ENCODE measurements at regions not wholly inside any gene's neighbourhood (a gene's known extent, or its start where the extent isn't known, plus 50 kb on each side); places are given as distances from the start of the nearest gene placed in this dataset.

- WGBS (ENCODE audit: low lambda C conversion rate, missing lambda C conversion rate): 94% methylated on average over 1 of the region's 1 CpG
- H2AFZ ChIP-seq: no peak overlapping the region
- TF ChIP-seq EZH2 (IDR thresholded peaks at IDR 0.05; ENCODE audit: borderline replicate concordance) (no peak), EZH2phosphoT487 (IDR thresholded peaks at IDR 0.05; ENCODE audit: low read depth, severe bottlenecking, unreplicated experiment) (no peak), CTCF (IDR thresholded peaks at IDR 0.05; ENCODE audit: poor library complexity) (no peak)
These were observed 134.5 kb upstream of the EXOC2 start for GRCh38 chr6:827431-827830.

GRCh38 chr6:819122-819521, 126.2 kb upstream of the EXOC2 start:
- TF ChIP-seq EZH2 (IDR thresholded peaks at IDR 0.05; ENCODE audit: borderline replicate concordance) (no peak), CTCF (IDR thresholded peaks at IDR 0.05; ENCODE audit: poor library complexity) (no peak), EZH2phosphoT487 (IDR thresholded peaks at IDR 0.05; ENCODE audit: low read depth, severe bottlenecking, unreplicated experiment) (no peak)
- H3K27ac ChIP-seq: peak overlapping the region; percentile 7

More at GRCh38 chr6:827431-827830, 134.5 kb upstream of the EXOC2 start:
- no peak overlapping the region for H3K27ac ChIP-seq
- no peak overlapping the region for H3K4me3 ChIP-seq
- H3K4me1 ChIP-seq (ENCODE audit: insufficient read depth): no peaks in the 10 kb centered on the region
- H3K27me3 ChIP-seq: no peaks in the 10 kb centered on the region
- H3K36me3 ChIP-seq (replicated peaks; ENCODE audit: insufficient read depth, low read depth): no peaks in the 10 kb centered on the region
- no peak for DNase-seq (ENCODE audit: low spot score)
- no peak overlapping the region for H3K4me2 ChIP-seq
- H3K9me2 ChIP-seq (replicated peaks; ENCODE audit: insufficient read depth): no peaks in the 10 kb centered on the region
- H4K20me1 ChIP-seq (ENCODE audit: insufficient read depth, poor library complexity, severe bottlenecking): no peaks in the 10 kb centered on the region
- H3K9me3 ChIP-seq (ENCODE audit: low read depth): no peaks in the 10 kb centered on the region
- H3K79me2 ChIP-seq: no peaks in the 10 kb centered on the region

GRCh38 chr6:818196-818595, 125.3 kb upstream of the EXOC2 start:
- peak overlapping the region; percentile 7 for H3K27ac ChIP-seq

More at GRCh38 chr6:819122-819521, 126.2 kb upstream of the EXOC2 start:
- WGBS (ENCODE audit: low lambda C conversion rate, missing lambda C conversion rate): 71% methylated on average over 5 of the region's 5 CpGs
- Histone ChIP-seq H2AFZ (no peak overlapping the region), H3K4me1 (ENCODE audit: insufficient read depth) (peaks cover 8% of the 10 kb centered on the region), H3K4me2 (no peak overlapping the region), H4K20me1 (ENCODE audit: insufficient read depth, poor library complexity, severe bottlenecking) (no peaks in the 10 kb centered on the region), H3K4me3 (no peak overlapping the region), H3K36me3 (replicated peaks; ENCODE audit: insufficient read depth, low read depth) (no peaks in the 10 kb centered on the region), H3K79me2 (no peaks in the 10 kb centered on the region), H3K27me3 (no peaks in the 10 kb centered on the region), H3K9me3 (ENCODE audit: low read depth) (no peaks in the 10 kb centered on the region), H3K9me2 (replicated peaks; ENCODE audit: insufficient read depth) (no peaks in the 10 kb centered on the region)
- peak; percentile 31 for DNase-seq (ENCODE audit: low spot score)

More at GRCh38 chr6:818196-818595, 125.3 kb upstream of the EXOC2 start:
- Histone ChIP-seq H4K20me1 (ENCODE audit: insufficient read depth, poor library complexity, severe bottlenecking) (no peaks in the 10 kb centered on the region), H3K9me3 (ENCODE audit: low read depth) (no peaks in the 10 kb centered on the region), H3K27me3 (no peaks in the 10 kb centered on the region), H2AFZ (no peak overlapping the region), H3K4me2 (no peak overlapping the region), H3K9me2 (replicated peaks; ENCODE audit: insufficient read depth) (no peaks in the 10 kb centered on the region), H3K79me2 (no peaks in the 10 kb centered on the region), H3K4me1 (ENCODE audit: insufficient read depth) (peaks cover 8% of the 10 kb centered on the region), H3K4me3 (no peak overlapping the region), H3K36me3 (replicated peaks; ENCODE audit: insufficient read depth, low read depth) (no peaks in the 10 kb centered on the region)
- 60% methylated on average over 2 of the region's 2 CpGs for WGBS (ENCODE audit: low lambda C conversion rate, missing lambda C conversion rate)
- no peak for TF ChIP-seq EZH2 (IDR thresholded peaks at IDR 0.05; ENCODE audit: borderline replicate concordance)
- no peak for TF ChIP-seq CTCF (IDR thresholded peaks at IDR 0.05; ENCODE audit: poor library complexity)
- TF ChIP-seq EZH2phosphoT487 (IDR thresholded peaks at IDR 0.05; ENCODE audit: low read depth, severe bottlenecking, unreplicated experiment): no peak
- peak; percentile 36 for DNase-seq (ENCODE audit: low spot score)

All from hepatocyte (in vitro differentiated cells).